ENCODE measurements at regions not wholly inside any gene's neighbourhood (a gene's known extent, or its start where the extent isn't known, plus 50 kb on each side); places are given as distances from the start of the nearest gene placed in this dataset.

DNA sequence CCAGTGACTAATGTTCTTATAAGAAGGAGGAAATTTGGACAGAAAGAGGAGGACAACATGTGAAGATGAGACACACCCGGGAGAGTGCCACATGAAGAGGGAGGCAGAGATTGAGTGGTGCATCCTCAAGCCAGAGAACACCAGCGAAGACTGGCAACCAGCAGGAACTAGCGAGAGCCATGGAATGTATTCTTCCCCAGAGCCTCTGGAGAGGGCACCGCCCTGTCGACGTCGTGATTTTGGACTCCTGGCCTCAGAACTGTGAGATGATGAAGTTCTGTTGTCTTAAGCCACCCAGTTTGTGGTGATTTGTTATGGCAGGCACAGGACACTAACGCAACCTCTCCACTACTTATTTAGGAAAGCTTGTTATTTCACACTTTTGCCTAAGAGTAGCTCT is 196.0 kb upstream of the TLL1 start:
- no peak for DNase-seq (ENCODE audit: low read depth)

DNA sequence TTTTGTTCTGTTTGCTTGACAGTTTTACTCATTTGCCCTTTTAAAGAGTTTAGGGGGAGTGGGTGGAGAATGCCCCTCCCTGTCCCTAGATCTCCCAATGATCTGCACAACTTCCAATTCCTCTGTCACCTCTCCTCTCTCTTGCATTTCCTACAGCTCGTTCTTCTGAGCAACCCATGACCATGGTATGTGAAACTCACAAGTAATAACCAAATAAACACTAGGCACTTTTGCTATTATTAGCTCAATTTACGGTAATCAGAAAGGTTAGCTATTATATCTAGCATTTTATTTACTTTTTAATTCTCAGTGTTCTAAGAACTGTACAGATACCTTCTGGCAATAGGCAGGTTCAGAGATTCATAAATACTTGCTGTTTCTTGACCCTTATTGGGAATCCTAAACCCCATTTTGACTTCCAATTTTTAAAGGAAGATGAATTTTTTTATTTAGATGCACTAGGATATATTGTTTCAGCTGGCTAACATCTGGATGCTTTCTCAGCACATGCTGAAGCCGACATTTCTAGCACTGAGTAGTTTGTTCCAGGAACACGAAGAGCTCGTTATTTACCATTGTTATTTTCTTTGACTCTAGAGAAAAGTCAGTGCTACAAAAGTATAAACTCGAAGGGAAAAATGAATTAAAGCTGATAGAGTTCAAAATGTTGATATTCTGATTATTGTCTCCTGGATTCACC is 194.7 kb upstream of the TLL1 start:
- no peak for DNase-seq (ENCODE audit: low read depth)

DNA sequence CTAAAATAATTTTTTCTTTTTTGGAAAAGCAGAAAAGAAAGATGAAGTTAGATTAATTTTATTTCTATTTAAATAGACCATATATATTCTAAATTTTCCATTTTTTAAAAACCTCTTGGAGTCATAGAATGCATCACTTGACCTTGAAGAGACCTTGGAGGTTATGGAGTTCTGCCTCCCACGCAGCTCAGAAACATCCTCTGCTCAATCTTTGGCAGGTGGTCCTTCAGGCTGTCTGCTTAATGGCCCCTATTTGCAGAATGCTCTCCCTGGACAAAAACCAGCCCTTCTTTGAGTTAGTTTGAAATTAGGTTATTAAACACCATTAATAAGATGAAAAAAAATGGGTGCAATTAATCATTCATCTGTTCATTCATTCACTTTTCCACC is 194.1 kb upstream of the TLL1 start:
- DNase-seq (ENCODE audit: low read depth) = no peak

DNA sequence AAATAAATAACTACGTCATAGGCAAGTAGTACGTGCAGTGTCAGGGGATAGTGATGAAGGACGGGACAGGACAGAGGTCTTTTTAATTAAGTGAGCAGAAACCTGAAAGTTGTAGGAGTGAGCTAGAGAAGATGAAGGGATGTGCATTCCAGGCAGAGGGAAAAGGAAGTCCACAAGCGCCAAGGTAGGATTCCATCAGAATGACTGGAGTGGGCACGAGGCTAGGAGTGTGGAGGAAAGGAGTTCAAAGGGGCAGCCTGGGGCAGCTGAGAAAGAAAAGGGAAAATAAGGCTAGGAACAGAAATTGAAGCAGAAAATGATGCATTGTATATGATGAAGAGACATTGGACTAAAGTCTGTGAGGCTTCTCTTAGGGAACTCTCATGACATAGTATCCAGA is 192.2 kb upstream of the TLL1 start:
- no peak for DNase-seq (ENCODE audit: low read depth)

DNA sequence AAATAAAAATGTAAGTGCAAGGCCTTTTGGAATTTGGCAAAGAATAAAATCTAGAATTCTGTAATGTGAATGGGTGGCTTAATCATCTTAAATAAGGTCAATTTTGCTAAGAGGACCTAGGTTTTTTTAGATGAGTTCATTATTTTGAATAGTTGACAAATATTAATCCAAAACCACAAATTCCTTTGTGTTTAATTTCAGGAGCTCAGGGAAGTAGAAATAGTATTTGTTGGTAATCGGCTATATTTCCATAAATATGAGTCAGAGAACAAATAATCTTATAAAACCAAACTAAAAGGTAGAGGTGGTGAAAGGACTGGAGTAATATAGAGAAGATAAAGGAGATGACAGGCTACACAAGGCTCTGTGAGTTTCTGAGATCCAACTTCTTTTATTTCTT is 190.4 kb upstream of the TLL1 start:
- DNase-seq (ENCODE audit: low read depth) = no peak

DNA sequence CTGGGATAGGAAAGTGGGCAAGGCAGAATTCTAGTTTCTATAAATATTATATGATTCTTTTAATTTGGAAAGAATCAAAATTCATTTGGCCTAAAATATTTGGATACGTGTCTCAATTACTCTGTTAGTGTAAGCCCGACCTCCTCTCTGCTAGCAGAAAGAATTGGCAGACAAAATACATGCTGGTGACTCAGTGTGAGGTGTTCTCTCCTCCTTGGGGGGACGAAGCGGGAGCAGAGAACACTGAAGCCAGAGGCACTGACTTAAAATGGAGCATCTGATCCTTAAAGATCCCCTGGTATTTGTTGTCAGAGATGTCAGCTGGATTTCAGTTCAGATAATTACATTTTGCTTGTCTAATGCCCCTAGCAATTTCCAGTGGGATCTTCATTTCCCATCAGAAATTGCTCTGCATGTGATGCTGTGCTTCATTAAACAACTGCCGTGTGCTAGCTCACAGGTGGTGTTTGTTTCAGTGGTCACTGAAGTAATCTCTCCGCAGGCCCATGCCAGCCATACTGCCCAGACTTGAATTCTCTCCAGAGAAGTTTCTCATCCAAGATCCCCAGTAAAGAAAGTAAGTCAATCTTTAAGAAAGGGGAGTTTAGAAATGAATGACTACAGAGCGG is 188.7 kb upstream of the TLL1 start:
- peak; percentile 53 for DNase-seq (ENCODE audit: low read depth)

DNA sequence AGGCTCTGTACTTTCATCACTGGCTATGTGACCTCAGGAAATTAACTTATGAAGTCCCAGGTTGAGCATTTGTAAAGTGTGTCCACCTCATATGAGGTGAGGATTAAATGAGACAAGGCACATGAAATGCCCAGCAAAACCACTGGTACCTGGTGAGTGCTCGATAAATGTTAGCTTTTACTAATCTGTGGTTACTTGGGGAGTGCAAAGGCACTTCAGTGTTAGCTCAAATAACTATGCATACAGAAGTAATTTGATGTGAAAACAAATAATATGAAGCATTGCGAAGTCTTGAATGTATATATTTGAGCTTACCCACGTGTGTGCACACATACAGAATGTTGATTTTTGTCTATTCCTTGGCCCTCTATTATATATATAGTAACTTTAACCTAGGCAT is 186.3 kb upstream of the TLL1 start:
- no peak for DNase-seq (ENCODE audit: low read depth)

DNA sequence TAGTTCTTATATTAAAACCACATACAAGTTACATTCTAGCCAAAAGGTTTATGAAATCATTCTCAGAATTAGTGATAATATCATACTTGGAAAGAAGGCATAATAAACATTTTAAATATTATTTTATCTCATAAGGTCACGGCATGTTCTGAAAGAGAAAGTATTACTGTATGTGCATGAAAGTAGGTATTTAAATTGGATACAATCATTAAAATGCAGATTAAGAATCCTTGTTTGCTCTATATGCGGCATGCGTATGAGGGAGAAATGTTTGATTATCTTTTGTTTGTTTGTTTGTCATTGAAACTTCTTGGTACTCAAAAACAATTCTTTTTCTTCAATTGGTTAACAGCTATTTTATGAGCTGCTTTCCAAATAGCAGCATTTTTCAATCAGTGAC is 183.9 kb upstream of the TLL1 start:
- DNase-seq (ENCODE audit: low read depth) = no peak

DNA sequence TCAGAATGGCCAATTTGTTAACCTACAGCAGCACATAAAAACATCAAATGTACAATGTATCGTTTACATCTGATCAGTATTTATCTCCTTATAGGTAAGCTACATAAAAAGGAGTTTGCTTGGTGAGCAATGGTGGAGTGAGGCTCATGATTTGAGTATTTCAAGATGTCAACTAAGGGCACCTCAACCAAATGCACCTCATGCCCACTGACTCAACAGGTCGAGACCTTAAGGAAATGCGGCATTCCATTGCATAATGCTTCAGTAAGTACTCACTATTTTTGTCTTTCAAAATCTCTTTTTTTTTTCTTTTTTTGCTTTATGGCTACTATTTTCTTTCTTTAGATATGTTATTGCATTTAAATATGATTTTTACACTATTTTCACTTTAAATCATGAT is 181.0 kb upstream of the TLL1 start:
- no peak for DNase-seq (ENCODE audit: low read depth)

DNA sequence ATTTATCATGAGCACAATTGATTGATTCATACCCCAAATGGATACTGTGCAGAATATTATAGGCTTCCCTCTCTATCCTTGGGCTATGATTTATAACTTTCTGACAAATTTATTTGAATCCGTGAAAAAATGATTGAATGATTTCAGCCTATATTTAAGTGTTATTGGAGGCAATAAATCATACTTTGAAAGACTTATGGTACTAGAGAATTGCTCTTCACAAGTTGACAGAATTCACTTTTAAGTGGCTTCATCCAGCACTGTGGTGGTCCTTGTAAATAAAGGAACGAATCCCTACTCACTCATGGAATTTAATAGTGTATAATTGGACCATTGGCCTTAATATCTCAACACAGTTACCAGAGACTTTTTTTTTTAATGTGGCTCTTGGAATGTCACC is 174.8 kb upstream of the TLL1 start:
- no peak for DNase-seq (ENCODE audit: low read depth)

DNA sequence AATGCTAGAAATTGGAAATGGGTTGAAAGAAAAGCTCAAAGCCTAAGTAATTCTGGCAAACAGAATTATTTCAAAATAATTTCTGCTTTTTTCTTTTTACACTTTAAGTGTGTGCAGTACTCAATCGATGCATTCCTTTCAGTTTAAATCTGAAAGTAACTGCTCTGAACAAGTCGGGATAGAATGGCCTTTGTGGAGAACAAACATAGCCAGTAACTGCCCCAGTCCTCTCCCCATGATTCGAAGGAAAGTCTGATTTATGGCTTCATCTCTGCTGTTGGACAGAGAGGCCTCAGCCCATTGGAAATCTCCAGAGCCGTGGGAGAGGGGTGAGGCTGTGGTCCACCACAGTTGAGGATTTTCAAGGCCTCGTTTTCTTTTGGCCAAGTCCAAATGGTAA is 174.0 kb upstream of the TLL1 start:
- no peak for DNase-seq (ENCODE audit: low read depth)

DNA sequence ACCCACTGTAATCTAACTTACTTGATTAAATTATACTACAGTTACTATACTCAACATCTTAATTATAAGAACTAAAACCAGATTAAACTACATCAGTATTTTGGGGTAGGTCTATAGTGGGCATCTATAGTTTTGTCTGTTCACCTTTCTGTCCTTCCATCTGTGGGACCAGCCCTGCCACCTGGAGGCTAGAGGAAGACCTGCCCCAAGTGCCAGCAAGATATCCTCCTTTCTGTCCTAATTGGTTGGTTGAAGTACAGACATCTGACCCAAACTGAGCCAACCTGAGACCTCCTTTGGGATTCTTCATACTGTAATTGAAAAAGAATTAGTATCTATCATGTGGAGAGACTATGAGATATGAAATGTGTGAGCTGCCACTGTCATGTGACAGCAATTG is 172.2 kb upstream of the TLL1 start:
- no peak for DNase-seq (ENCODE audit: low read depth)

DNA sequence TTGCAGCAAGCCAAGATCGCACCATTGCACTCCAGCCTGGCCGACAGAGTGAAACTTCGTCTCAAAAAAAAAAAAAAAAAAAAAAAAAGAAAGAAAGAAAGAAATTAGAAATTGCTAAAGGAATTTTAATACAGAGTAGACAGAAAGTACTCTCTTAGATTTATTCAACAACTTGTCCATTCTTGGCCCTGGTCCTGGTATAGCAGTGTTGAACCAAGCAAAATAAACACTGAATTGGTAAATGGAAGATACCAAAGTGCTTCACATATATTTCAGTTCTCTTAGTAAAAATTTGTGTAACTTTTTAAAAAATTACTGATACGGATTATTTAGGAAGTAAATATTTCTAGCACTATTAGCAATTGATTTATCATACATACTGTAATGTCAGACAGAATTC is 165.9 kb upstream of the TLL1 start:
- DNase-seq (ENCODE audit: low read depth) = no peak

DNA sequence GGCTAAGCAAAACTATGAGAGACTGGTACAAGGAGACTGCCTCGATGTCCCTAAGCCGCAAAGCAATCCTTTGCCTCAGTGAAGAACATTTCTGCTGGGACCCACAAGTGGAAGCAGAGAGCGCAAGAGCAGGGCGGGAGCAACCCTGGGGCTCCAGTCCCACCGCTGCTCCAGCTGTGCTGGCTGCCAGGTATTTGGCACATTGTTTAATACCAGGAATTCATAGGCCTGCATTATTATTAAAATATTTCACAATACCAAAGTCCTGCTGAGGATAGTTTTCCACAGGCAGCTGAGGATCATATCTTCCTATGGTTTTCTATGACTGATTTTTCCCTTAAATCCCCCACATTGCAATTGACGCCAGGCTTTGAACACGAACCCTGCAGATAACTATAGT is 163.5 kb upstream of the TLL1 start:
- no peak for DNase-seq (ENCODE audit: low read depth)

DNA sequence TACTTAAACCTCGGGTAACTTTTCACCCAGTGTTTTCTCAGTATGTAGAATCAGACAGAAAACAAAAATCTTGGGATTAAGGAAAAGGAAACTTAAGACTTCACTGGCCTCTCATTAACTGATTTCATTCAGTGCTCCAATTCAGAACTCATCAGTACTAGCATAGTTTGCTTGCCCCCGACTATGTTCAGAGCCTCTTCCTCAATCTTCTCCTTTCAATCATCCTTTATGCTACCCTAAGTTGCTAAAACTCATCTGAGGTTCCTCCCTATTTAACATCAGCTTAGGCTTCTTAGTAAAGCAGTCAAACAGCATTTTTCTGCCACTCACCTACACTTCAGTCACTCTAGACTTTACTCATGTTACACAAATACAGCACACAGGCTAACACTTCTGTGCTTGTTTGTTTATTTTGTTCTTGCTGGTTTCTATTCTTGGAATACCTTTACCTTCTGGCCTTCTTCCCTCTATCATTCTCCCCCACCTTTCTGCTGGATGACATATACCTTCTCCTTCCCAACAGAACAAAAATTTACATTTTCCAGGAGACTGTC is 163.0 kb upstream of the TLL1 start:
- no peak for DNase-seq (ENCODE audit: low read depth)

DNA sequence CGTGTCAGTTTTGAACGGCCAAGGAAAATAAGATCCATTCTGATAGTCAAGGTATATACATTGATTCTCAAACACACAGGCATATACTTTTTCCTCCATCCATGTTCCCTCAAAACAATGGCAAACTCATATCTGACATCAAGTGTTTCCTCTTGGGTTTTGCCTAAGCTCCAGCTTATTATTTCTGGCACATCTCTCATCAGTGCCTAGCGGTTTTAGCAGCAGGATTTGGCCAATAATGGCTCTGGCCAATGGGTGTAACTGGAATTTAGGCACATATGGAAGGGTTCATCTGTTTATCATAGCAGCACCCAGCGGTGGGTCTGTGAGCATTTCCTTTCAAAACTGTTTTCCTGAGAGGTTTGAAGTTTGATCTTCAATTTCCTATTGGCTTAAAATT is 161.6 kb upstream of the TLL1 start:
- no peak for DNase-seq (ENCODE audit: low read depth)

DNA sequence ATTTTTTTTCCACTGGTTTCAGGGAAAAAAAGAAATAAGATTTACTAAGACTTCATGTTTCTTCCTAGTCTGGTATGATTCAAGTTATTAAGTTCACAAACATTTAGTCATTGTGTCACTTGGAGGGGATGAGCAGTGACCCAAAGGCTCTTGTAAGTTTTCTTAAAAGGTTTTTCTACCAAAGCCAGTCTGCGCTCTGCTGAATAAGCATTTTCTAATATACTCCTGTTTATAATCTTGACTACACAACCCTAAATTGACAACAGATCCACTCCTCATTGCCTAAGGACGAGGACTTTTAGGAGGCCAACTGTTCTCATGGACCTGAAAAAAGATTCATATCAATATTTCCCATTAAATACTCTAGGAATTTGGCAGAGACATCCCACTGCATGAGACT is 161.1 kb upstream of the TLL1 start:
- no peak for DNase-seq (ENCODE audit: low read depth)

DNA sequence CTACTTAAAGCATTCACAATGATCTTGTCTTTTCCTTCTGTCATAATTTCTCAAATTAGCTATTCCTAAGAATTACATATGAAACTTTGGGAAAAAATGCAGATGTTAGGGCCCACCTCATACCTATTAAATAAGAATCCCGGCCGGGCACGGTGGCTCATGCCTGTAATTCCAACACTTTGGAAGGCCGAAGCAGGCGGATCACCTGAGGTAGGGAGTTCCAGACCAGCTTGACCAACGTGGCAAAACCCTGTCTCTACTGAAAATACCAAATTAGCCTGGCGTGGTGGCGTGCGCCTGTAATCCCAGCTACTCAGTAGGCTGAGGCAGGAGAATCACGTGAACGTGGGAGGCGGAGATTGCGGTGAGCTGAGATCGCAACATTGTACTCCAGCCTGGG is 158.4 kb upstream of the TLL1 start:
- DNase-seq (ENCODE audit: low read depth) = no peak

DNA sequence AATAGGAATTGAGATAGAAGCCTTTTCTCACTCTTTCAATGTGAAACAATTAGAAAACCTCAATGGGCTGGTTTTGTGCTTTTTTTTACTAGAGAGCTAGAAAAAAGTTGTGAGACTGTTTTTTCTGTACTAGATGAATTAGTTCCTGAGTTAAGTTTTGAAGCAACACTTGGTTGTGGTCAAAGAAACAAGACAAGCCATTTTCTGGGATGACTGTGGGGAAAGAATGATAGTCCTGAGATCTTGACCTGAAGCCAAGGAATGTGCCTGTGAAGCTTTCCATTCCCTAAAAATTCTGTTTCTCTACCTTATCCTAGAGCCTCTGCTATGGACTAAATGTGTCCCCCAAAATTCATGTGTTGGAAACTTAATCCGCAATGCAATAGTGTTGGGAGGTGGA is 157.8 kb upstream of the TLL1 start:
- no peak for DNase-seq (ENCODE audit: low read depth)

DNA sequence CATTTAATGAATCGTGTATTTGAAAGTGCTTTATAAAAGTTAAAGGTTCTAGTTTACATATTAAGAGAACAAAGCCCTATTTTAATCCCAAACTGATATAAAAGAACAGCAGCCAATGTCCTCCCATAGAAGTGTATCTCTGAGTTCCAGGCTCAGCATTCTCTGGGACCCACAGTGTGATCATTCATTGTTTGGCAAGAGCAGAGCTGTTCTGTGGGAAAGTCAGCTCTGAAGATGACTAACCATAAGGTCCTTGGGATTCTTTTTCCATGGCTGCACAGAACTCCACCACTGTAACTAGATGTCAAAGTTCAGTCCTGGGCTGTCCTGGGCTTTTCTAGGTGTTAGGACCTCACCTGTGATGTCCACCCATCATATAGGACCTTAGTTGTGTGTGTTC is 157.0 kb upstream of the TLL1 start:
- no peak for DNase-seq (ENCODE audit: low read depth)

DNA sequence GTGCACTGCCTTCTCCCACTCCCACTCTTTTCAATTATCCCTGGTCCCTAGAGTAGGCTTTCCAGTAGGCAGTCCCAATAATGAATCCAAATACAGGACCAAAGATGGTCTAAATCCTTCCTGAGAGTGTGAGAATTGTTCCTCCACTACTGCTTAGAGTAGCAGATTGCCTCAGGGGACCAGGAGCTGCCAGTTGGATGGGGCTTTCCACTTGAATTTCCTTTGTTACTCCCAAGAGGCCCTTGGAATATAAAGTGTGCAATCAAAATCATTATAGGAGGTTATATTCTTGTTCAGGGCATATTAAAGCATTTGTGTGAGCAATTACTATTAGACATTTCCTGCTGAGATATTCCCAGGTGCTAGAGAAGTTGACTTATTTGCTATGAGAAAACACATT is 156.6 kb upstream of the TLL1 start:
- DNase-seq (ENCODE audit: low read depth) = no peak

DNA sequence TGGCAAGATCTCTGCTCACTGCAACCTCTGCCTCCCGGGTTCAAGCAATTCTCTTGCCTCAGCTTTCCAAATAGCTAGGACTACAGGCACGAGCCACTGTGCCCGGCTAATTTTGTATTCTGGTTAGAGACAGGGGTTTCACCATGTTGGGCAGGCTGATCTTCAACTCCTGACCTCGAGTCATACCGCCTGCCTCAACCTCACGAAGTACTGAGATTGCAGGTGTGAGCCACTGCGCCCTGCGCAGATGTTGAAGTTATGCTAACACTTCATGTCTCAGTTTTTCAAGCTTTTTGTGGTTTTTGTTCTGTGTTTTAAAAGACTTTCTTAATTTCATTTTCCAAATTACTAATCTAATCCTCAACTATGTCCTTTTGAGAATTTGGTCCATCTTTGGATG is 154.4 kb upstream of the TLL1 start:
- DNase-seq (ENCODE audit: low read depth) = no peak

DNA sequence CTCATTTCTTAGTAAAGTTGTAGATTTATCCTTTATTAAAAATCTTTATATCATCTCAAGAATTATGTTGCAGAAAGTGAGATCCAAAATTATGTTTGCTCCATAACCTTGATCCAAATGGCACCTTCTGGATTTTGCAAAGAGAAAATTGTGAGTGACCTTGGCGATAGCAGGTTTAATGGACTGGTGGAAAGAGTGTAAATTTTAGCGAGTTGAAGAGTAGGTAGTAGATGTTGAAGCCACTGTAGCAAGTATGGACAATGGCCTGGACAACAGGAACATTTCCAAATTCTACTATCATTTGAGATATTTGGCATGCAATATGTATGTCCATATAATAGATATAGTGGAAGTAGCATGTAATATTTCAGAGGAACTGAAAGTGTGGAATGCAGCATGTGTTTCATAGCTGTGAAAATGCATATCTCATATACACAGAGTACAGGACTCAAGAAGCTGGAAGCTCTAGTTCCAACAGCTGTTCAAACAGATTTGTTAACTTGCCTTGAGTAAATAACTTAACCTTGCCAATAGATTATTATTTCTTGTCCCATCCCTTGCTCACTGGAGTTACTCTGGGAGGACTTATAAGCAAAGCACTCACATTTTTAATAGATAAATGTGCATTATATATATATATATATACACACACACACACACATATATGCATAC is 152.5 kb upstream of the TLL1 start:
- DNase-seq (ENCODE audit: low read depth) = no peak

DNA sequence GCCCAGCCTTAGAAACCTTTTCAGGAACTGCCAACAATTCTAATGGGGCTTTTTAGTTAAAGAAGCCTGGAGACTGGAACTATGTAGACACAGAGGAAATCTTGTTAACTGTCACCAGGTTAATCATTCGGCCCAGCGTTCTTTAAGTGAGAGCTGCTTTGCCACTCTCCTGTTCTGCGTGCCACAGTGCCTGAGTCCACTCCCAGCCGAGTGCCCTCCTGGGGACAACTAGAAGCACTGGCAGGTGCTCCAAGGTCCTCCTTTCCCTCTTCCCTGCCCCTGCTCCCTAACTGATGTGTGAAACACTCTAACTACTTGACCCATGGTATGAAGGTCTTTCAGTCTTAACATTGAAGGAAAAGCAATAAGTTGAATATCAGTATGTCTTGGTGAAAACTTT is 151.2 kb upstream of the TLL1 start:
- no peak for DNase-seq (ENCODE audit: low read depth)
